ENCODE measurements at regions not wholly inside any gene's neighbourhood (a gene's known extent, or its start where the extent isn't known, plus 50 kb on each side); places are given as distances from the start of the nearest gene placed in this dataset.
"Not testable (repeated sequence)": the region's sequence is repeated elsewhere in the genome, so short reads cannot be mapped to it uniquely, and the experiment has no call there.

- Histone ChIP-seq H3K36me3 (ENCODE audit: control insufficient read depth, insufficient read depth, low read length) (no peaks in the 10 kb centered on the region), H3K27me3 (ENCODE audit: control insufficient read depth, insufficient read depth, low read length) (no peaks in the 10 kb centered on the region), H3K4me3 (ENCODE audit: low read depth, low read length) (no peak overlapping the region)
- no peak for DNase-seq (ENCODE audit: low read depth)
- TF ChIP-seq, protein P1, sequence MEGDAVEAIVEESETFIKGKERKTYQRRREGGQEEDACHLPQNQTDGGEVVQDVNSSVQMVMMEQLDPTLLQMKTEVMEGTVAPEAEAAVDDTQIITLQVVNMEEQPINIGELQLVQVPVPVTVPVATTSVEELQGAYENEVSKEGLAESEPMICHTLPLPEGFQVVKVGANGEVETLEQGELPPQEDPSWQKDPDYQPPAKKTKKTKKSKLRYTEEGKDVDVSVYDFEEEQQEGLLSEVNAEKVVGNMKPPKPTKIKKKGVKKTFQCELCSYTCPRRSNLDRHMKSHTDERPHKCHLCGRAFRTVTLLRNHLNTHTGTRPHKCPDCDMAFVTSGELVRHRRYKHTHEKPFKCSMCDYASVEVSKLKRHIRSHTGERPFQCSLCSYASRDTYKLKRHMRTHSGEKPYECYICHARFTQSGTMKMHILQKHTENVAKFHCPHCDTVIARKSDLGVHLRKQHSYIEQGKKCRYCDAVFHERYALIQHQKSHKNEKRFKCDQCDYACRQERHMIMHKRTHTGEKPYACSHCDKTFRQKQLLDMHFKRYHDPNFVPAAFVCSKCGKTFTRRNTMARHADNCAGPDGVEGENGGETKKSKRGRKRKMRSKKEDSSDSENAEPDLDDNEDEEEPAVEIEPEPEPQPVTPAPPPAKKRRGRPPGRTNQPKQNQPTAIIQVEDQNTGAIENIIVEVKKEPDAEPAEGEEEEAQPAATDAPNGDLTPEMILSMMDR (IDR thresholded peaks at IDR 0.05; ENCODE audit: insufficient read depth, low read length, poor library complexity, severe bottlenecking) = no peak
Observed at GRCh38 chr2:187198136-187198535, 249.9 kb downstream of the CALCRL start.

DNA sequence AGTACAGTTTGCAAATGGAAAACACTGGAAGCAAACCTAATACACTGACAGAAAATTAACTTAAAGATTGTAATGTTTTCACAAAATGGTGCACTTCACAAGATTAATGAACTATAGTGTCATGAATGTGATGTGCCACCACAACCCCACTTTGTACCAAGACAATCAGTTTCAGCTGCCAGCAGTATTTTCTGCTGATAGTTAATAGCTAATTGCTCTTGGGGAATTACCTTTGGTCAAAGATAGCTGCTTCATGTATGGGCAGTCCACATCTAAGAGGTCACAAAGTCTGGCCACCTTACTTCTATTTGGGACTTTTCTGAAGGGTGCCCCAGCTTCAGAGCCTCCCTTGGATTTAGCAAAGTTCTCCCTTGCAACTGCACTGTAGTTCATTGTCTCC lies 254.0 kb downstream of the CALCRL start:
- TF ChIP-seq, protein P1 (IDR thresholded peaks at IDR 0.05; ENCODE audit: insufficient read depth, low read length, poor library complexity, severe bottlenecking) = no peak
- no peaks in the 10 kb centered on the region for H3K27me3 ChIP-seq (ENCODE audit: control insufficient read depth, insufficient read depth, low read length)
- H3K36me3 ChIP-seq (ENCODE audit: control insufficient read depth, insufficient read depth, low read length) = no peaks in the 10 kb centered on the region

GRCh38 chr2:187188783-187189631 lies 259.0 kb downstream of the CALCRL start:
- no peaks in the 10 kb centered on the region for H3K36me3 ChIP-seq (ENCODE audit: control insufficient read depth, insufficient read depth, low read length)
- H3K27me3 ChIP-seq (ENCODE audit: control insufficient read depth, insufficient read depth, low read length) = no peaks in the 10 kb centered on the region
- H3K4me3 ChIP-seq (ENCODE audit: low read depth, low read length) = no peak overlapping the region
- DNase-seq (ENCODE audit: low read depth) = no peak
- TF ChIP-seq, protein P1 (IDR thresholded peaks at IDR 0.05; ENCODE audit: insufficient read depth, low read length, poor library complexity, severe bottlenecking) = no peak

More for the DNA sequence above, 254.0 kb downstream of the CALCRL start:
- DNase-seq (ENCODE audit: low read depth) = no peak
- H3K4me3 ChIP-seq (ENCODE audit: low read depth, low read length) = no peak overlapping the region

DNA sequence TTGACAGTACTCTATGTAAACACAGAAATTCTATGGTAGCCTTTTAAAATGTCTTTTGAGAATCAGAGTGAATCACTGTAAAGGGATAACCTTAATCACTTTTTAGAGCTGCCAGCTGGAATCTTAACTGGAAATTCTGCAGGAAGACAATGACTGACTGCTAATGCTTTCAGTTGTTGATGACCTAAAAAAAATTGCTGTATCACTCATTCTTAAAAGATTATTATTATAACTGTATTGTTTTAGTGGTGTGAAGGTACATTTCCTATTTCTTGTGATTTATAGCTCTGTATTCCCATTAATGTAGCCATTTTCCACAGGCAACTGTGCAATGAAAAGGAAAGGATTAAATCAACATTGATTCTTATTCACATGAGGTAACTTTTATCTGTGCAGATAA lies 260.5 kb downstream of the CALCRL start:
- Histone ChIP-seq H3K27me3 (ENCODE audit: control insufficient read depth, insufficient read depth, low read length) (no peaks in the 10 kb centered on the region), H3K36me3 (ENCODE audit: control insufficient read depth, insufficient read depth, low read length) (no peaks in the 10 kb centered on the region), H3K4me3 (ENCODE audit: low read depth, low read length) (no peak overlapping the region)
- no peak for DNase-seq (ENCODE audit: low read depth)
- TF ChIP-seq, protein P1 (IDR thresholded peaks at IDR 0.05; ENCODE audit: insufficient read depth, low read length, poor library complexity, severe bottlenecking) = no peak

DNA sequence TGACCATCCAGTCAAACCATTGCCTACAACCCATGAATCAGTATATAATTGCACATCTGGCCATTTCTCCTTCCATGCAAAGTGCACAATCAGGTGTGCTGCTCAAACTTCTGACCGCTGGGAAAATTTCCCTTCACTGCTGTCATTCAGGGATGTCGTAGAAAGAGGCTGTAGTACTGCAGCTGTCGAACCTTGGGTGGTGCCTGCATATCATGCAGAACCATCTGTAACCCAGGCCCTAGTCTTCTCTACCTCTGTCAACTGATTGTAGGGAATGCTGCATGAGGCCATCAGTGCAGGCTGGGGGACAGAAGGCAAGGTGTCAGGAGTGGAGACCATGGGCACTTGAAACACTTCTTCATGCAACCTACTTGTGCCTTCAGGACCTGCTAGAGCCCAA lies 267.5 kb downstream of the CALCRL start:
- H3K36me3 ChIP-seq (ENCODE audit: control insufficient read depth, insufficient read depth, low read length) = no peaks in the 10 kb centered on the region
- H3K27me3 ChIP-seq (ENCODE audit: control insufficient read depth, insufficient read depth, low read length) = no peaks in the 10 kb centered on the region
- TF ChIP-seq, protein P1 (IDR thresholded peaks at IDR 0.05; ENCODE audit: insufficient read depth, low read length, poor library complexity, severe bottlenecking) = no peak
- H3K4me3 ChIP-seq (ENCODE audit: low read depth, low read length) = no peak overlapping the region
- no peak for DNase-seq (ENCODE audit: low read depth)

- not testable (repeated sequence) for H3K27me3 ChIP-seq (ENCODE audit: control insufficient read depth, insufficient read depth, low read length); H3K4me3 ChIP-seq (ENCODE audit: low read depth, low read length); H3K36me3 ChIP-seq (ENCODE audit: control insufficient read depth, insufficient read depth, low read length); DNase-seq (ENCODE audit: low read depth)
Observed at GRCh38 chr2:187178876-187179275, 269.2 kb downstream of the CALCRL start.
